Activated CD4-positive, alpha-beta T cell treated with anti-CD3 and anti-CD28 coated beads, Interleukin-2, amount 50 U/mL, for 48 hours (primary cell): ENCODE measurements at regions not wholly inside any gene's neighbourhood (a gene's known extent, or its start where the extent isn't known, plus 50 kb on each side); places are given as distances from the start of the nearest gene placed in this dataset.

Experiments used
- DNase-seq, 2 experiments: peaks; one replicate each; pipeline ENCODE4 v3.0.0-alpha.2; 2020

DNA sequence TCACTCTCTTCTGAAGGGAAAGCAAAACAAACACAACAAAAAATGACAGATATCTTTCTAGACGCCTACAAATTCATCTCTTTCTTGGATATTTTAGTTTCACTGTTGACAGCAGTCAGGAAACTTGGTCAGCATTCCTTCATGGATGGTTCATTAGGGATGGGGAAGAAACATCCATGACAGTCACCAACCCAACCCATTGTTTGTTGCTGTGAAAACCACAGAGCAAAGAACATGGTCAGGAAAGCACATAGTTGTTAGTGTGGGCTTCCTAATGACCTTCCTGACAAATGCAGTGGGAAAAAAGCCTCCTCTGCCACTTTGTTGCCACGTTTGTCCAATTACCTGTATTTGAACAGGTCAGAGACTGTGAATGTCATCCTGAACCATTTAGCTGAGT is 139.8 kb upstream of the SNX19 start:
- no peak for DNase-seq

DNA sequence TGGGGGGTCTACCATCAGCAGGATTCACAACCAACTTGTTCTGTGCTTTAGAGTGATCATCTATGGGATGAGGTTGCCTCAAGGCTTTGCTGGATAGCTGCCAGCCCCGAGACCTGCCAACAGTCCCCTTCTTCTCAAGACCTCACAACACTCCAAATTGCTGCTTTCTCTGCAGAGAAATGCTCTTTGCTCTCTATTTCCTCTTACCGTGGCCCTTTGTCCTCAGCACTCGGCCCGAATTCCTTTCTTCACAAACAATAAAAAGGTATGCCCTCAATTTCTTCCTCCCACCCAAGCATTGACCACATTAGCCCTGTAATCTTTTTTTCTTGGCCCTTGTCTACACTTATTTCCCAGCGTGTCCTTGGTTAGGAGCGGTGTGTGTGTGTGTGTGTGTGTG is 147.4 kb upstream of the SNX19 start:
- DNase-seq: no peak

DNA sequence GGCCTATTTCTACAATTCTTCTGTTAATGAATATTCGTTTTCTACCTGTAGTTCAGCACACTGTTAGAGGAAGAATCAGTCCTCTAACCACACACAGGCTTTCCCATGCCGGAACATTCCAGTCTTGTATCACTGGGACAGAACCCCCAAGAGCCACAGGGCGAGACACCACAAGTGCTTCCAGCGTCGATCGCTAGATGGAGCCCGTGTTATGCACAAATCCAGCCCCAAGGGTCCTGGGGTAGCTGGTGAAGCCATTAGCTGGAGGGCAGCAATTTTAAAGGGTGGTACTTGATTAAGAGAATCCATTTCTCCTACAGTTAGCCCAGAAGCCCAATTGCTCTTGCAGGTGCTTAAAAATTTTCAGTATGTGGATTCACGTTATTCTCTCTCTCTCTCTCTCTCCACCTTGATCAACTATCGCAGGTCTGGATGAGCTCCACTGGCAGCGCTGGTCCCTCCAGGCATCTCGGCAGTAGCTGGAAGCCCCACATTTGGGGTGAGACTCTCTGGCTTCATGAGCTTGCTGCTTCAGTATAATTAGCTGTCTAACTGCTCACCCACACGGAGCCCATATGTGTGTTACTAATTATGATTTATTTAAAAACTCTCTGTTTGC is 148.2 kb upstream of the SNX19 start:
- DNase-seq: peak; percentile 21 to 44

DNA sequence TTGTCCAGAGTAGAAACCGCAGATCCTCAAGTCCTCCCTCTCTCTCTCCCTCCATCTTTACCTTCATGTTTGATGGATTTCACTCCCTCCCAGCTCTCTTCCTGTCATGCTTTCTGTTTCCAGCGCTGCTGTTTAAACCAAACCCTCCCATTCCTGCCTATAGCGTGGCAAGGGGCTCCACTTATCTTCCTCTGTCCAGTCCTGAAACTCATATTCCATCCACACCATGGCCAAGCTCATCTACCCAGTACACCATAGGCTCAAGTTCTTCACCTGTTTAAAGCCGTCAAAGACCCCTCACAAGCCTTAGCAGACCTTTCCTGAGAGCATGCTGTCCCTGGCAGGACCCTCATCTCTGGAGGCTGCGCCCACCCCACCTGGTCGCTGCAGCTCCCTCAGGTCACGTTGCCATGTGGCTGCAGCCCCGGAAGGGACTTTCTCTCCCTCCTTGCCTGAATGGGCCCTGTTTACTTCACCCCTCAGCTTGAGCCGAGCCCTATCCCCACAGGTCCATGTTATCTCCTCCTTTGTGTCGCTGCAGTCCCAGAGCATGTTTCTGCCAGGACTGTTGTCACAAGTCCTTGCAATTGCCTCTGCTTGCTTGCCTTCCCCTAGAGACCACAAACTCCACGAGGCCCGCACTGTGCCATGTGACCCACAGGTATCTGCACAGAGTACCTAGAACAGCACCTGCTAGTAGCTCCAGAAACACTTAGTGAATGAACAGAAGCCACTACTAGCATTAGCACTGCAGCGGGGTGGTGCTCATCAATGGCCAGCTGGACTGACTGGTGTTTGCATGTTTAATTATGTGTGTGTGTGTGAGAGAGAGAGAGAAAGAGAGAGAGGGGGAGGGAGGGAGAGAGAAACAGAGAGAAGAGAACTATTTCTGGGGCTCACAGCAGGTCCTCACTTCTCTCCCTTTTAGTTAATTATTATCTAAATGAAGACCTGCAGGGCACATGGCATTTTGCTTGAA is 149.4 kb upstream of the SNX19 start:
- DNase-seq: no peak

DNA sequence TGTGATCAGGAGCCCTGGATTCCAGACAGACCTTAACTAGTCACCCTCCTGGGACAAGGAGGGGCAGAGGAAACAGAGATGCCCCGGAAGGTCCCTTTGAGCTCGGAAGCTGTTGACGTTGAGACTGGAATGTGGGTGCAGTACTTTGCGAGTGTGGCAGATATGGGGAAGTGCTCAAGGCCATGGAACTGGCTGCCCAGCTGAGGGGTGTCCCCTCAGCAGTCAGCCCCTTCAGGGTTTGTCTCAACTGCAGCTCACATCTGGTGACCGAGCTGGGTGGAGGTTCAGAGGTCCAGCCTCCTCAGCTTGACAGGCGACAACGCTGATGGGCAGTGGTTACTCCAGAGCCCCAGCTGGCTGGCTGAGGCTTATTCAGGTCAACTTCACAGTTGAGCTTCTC is 150.3 kb upstream of the SNX19 start:
- no peak for DNase-seq

DNA sequence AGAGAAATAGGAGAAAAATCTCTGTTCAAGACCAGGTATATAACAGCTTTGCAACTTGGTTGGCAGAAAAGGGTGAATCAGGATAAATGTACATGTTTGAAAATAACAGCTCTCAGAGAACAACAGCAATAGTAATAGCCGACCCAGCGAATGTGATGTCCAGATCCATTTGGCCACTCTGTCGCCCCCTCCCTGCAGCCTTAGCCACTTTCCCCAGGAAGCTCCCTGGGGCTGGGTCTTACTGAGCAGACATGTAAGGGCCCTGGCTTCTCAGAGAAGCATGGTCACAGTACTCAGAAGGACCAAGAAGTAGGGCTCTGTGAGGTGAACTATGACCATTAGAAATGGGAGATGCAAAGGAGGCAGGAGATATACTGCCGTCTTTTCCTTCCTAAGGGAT is 154.1 kb upstream of the SNX19 start:
- no peak for DNase-seq

DNA sequence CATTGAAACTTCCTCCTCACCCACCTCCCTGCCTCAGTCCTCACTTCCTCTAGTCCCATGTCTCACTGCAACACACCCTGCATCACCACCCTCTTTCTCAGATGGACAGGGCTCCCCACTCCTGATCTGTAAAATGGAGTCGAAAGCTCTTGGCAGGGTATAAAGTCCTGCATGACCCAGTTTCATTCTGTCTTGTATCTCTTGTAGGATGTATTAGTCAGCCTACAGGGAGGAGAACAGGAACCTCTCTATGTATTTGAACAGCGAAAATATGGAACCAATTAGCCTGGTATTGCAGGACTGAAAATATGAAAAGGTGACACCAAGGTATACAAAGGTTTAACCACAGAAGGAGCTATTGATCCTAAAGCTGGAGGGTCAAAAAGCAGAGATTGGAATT is 156.9 kb upstream of the SNX19 start:
- no peak for DNase-seq

DNA sequence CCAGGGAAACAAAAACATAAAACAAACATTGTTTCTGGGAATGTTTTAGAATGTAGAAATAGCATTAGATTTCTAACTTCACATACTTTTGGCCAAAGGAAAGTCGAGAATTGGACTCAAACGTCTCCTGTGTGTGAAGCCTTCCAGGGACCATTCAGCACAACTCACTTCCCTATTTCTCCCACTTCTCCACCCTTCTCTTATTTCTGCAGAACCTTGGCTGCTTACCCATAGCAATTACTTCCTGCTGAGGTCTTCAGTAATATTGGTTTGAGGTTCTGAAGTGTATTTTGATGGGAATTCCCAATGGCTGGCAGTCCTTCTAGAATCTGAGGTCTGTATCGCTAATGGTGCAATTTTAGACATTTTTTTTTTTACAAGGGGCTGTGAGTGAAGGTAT is 158.3 kb upstream of the SNX19 start:
- no peak for DNase-seq

DNA sequence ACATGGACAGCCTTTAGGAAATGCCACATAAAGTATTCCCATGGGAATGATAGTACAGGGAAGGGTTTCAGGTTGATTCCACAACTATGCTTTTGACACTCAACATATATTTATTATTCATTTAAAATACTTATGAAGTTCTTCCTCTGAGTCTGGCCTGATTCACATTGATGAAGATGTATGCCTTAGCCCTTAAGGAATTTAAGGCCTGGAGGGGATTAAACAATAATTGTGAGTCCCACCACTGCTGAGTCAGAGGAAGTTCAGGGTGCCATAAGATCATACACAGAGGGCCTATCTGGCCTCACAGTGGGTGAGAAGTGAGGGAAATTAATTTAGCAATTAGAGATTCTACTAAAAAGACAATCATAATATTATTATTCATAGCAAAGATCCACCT is 161.1 kb upstream of the SNX19 start:
- DNase-seq: no peak

DNA sequence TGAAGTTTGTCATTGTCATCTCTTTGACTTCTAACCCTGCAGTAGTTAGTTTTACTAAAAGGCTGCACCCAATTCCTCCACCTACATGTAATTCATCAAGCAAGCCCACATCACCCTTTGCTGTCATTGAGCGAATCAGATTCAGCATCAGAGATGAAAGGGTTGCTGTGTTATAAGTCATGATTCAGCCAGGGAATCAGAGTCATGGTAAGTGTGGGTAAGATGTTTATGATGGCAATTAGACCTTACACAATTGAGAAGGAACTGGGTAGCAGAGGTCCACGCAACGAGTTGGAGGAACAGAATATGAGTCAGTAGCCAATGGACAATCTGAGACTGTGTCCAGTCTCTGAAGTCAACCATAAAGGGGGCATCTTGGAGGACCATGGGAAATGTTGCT is 162.8 kb upstream of the SNX19 start:
- DNase-seq: no peak

DNA sequence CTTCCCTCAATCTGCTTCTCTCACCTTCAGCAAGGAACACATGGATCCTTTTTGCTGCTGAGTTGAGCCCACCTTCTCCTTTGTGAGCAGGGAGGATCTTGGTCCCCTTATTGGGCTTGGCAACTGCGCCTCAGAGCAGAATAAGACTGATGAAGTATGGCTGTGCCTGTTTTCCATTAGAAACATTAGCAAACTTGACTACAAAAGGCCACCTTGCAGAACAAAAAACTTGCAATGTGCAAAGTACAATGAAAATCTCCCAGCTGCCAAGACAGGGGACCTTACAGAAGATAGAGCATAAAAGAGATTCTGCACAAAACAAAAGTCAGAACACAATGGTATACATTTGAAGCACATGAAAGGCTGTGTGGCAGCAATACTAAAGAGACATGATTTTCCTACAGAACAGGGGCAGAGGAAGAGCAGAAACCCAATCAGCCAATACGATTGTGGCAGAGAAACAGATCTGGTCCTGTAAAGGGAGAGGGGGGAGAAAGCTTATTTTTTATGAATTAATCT is 173.5 kb upstream of the SNX19 start:
- DNase-seq: no peak

DNA sequence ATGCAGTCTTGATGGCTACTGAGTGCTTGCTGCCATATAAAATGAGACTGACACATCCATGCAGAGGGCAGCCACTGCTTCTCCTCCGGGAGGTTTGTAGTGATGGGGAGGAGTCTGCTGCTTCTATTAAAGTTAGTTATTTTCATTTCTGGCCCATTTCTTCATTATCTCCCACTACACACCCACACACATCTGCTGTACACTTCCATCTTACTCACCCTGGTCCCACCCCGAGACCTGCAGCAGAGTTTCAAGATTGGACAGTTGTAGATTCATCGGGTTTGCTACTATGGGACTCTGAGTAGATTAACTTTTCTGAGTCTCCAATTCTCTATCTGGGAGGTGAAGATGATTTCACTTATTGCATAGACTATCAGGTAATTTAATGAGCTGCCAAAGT is 176.2 kb upstream of the SNX19 start:
- DNase-seq: no peak

DNA sequence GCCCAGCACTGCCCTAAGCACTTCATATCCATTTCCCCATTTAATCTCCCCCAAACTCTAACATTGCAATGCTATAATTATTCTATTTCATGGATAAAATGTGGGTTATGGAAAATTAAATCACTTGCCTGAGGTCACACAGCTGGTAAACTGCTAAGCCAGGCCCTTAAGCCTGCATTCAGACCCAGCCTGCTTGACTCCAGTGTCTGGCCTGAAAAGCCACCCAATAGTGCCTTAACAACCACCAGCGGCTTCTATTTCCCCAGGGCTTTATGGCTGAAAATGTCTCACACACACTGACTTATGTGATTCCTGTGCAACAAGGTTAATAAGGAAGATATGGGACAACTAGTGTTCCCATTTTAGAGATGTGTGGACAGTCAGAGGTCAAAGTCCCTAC is 178.5 kb upstream of the SNX19 start:
- no peak for DNase-seq

DNA sequence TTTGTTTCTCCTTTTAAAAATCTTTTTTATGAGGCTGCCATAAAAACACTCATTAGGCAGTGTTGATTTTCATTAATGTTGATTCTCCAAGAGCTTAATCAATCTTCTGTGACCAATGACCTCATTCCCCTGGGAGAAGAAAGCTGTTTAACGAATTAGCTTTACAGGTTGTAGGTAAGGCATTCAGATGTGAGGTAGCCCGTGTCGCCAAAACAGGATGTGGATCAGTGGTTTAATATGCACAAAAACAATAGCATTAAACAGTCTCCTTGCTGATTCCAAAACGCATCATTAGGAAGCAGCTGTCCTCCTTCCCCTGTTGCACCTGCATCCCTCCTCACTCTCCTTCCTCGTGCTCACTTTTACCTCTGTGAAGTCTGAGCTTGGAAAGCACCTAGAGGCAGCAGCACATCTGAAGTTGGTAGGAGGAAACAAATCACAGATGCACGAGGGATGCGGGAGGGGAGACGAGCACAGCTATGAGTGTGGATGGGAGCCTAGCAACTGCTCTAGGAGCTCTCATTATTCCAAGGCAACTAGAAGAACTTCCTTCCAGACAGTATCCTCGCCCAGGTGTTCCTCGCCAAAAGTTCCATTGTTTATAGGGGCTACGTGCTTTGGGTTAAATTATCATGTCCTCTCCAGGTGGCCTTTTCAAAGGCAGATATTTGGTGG is 179.4 kb upstream of the SNX19 start:
- DNase-seq: no peak

DNA sequence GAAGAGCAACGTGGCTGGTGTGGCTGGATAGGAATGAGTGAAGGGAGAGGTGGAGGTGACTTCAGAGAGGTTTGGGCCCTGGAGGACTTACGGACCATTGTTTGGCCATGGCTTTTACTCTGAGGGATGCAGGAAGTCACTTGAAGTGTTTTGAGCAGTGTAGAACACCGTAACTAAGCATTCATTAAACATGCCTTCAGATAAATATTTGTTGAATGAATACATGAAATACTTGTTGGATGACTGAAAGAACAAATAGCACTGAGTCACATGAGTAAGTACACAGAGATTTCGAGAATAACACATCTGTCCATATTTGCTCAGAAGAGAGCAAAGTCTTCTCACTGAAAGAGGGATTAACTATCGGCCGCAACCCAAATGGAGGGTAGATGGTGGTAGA is 182.7 kb upstream of the SNX19 start:
- DNase-seq: no peak

DNA sequence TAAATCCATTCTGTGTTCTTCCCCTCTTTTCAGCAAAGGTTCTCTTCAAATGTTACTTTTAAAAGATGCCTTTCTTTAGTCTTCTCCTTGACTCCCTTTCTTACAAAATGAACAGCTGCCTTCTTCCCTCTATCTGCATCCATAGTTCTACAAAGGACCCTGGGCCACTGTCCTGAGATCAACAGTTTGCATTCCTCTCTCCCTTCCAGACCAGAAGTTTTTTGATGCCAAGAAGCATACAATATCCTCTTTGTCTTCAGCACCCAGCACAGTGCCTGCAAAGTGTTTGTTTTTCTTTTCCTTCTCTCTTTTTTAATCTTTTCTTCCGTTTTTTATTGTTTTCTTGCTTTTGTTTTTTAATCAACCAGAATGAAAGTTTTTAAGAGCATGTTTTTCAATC is 183.5 kb upstream of the SNX19 start:
- DNase-seq: no peak

DNA sequence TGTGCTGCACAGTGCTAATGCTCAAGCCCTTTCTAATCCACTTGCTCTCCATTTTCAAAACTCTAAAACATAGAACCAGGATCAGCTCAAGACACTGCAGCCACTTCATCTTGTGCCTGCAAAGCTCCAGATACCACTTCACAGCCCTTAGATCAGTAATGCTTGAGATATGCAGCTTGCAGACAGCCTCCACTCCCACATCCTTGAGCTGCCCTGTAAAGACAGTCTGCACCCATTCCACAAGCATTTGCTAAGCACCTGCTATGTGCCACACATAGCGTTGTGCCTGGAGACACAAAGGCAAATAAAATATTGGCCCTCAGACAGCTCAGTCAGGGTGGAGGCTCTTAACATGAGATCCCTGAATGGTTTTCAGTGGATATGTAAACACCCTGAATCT is 192.5 kb upstream of the SNX19 start:
- DNase-seq: no peak

DNA sequence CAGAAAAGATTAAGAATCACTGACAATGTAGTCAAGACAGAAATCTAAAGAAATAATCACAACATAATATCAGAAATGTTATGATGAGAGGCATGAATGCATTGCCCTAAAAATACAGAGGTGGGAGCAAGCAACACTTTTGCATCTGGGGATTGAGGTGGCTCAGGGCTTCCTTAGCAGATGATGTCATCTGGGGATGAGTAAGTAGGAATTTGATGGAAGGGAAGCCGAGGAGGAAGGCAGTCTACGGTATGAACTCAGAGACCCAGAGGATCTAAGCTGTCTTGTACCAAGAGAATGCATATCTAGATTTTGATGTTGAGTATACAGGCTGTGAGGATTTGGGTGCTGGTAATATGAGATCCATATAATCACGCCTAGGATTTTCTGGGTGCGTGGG is 193.0 kb upstream of the SNX19 start:
- DNase-seq: no peak

DNA sequence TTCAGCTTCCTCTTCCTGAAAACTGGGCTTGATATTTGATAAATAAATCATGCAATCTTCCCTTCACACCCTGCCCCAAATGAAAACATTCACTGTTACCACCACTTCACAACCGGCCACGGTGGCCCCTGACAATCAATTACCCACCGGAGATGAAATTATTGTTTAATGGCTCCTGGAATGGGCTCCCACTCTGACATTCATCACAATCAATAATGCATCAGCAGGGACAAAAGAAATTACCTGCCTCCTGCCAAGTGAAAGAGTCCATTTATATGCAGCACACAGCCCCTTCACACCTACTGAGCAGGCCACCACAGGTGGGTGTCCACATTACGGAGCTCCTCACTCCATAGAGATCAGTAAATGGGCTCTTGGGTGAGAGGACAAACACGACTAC is 193.5 kb upstream of the SNX19 start:
- no peak for DNase-seq

DNA sequence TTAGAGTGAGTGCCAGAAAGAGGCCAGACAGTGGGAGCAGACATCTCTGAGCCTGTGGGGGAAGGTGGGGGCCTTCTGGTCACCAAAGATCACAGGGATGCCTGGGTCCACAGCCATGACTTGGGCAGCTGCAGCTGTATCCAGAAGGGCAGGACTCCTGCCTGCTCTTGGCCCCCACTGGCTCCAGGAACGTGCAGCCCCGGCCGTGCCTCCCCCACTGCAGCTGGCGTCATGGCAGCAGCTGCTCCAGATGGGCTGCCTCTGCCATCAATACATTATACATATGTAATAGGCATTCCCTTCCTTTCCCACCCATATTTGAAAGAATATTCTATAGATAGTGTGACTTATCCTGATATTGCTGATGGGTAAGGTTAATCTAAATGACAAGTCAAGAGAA is 195.5 kb upstream of the SNX19 start:
- DNase-seq: no peak

DNA sequence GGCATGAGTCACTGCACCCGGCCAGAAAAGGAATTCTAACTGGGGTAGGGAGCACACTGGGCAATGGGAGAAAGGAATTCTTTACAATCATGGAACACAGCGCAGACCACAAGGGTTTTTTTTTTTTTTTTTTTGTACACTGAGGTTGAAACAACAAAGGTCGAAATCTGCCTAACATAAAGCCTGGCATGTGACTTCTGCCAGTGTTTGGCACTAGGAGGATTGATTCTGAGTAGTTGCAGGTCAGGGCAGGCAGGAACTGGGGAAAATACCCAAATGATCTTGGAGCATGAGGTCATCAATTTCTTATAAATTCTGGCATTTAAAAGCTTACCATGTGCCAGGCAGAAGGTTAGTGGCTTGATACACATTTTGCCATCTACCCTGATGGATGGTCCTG is 202.0 kb upstream of the SNX19 start:
- no peak for DNase-seq

DNA sequence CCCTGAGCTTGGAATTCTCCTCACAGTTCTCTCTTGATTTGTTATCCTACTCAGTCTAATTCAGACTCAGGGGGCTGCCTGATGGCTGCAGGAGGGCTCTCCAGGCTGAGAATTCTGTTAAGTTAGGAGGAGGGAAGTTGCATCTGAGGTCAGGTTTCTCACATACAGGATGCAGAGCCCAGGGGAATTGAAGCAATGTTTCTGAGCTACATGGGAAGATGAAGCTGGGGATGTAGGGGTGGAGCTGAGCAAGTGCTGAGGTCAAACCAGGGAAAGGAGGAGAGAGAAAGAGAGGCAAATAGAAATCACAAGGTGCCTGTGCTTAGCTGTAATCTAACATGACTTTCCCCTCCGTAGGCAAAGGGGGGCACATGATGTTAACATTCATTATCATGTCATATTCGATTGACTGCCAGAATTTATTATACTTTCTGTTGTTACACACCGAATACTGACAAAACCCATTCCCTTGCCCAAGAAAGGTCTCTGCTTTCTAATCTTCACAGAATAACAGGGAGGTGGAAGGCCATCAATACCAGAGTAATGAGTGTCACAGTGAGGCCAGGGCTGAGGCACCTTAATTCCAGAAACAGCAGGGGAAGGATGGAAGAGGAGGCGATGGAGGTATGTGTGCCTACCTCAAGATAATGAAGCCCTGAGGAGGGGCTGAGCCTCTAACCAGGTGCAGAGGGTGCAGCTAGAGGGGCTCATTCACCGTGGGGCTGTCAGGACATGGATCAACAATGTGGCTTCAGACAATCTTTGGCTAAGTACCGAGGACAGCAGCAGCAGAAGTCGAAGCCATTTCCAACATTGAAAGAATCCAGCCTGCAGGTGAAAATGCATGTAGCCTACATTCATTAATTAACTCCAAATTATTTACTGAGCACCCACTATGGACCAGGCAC is 205.4 kb upstream of the SNX19 start:
- DNase-seq: no peak

DNA sequence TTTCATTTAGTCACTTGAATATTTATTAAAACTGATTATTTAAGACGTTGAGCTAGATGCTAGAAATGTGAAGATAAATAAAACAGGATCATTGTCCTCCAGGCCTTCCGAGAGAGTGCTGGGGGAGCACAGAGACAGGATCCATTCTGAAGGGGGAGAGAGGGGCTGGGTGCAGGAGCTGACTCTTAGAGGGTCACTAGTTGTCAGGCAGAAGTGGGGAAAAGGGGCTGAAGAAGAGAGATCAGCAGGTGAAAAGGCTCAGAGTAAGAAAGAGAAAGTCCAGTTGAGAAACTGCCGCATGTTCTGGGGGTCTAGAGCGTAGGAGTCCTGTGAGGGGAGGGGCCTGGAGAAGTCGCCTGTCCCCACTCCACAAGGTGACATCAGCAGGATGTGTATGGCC is 206.2 kb upstream of the SNX19 start:
- no peak for DNase-seq
